ENCODE measurements at regions not wholly inside any gene's neighbourhood (a gene's known extent, or its start where the extent isn't known, plus 50 kb on each side); places are given as distances from the start of the nearest gene placed in this dataset.

DNA sequence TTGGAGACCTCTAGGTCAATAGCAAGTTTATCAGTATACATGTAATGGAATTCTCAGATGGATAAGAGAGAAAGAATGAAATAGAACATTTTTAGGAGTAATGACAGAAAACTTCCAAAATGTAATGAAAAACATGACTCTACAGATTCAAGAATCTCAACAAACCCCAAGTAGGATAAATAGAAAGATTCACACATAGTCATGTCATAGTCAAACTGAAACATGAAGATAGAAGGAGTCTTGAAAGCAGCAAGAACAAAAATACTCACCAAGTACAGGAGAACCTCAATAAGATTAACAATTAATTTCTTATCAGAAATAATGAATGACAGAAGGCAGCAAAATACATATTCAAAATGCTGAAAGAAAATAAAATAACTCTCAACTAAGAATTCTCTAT lies 164.5 kb downstream of the SPATA31D1 start:
- Histone ChIP-seq H3K4me3 (no peak overlapping the region), H3K9me3 (ENCODE audit: control insufficient read depth in 4 of 4, insufficient read depth in 3 of 4, low read length in 3 of 4) (no peaks in the 10 kb centered on the region), H3K4me1 (ENCODE audit: control insufficient read depth in 5 of 5, insufficient read depth in 5 of 5, low read length in 5 of 5) (peaks cover 0 to 29% (median 3%) of the 10 kb centered on the region in 5 donors), H3K27ac (ENCODE audit: low read depth in 1 of 2, low read length in 1 of 2) (no peak overlapping the region), H3K9ac (ENCODE audit: insufficient read depth in 1 of 2, low read length in 2 of 2) (no peak overlapping the region), H3K36me3 (ENCODE audit: control insufficient read depth in 4 of 4, insufficient read depth in 4 of 4, low read length in 4 of 4) (no peaks in the 10 kb centered on the region), H3K27me3 (ENCODE audit: control insufficient read depth in 3 of 3, insufficient read depth in 3 of 3, low read length in 2 of 3) (no peaks in the 10 kb centered on the region)
- TF ChIP-seq, protein P1, sequence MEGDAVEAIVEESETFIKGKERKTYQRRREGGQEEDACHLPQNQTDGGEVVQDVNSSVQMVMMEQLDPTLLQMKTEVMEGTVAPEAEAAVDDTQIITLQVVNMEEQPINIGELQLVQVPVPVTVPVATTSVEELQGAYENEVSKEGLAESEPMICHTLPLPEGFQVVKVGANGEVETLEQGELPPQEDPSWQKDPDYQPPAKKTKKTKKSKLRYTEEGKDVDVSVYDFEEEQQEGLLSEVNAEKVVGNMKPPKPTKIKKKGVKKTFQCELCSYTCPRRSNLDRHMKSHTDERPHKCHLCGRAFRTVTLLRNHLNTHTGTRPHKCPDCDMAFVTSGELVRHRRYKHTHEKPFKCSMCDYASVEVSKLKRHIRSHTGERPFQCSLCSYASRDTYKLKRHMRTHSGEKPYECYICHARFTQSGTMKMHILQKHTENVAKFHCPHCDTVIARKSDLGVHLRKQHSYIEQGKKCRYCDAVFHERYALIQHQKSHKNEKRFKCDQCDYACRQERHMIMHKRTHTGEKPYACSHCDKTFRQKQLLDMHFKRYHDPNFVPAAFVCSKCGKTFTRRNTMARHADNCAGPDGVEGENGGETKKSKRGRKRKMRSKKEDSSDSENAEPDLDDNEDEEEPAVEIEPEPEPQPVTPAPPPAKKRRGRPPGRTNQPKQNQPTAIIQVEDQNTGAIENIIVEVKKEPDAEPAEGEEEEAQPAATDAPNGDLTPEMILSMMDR (IDR thresholded peaks at IDR 0.05; ENCODE audit: control extremely low read depth, extremely low read depth): no peak
- no peak for ATAC-seq (ENCODE audit: insufficient read depth, low FRiP score)
- DNase-seq: no peak

DNA sequence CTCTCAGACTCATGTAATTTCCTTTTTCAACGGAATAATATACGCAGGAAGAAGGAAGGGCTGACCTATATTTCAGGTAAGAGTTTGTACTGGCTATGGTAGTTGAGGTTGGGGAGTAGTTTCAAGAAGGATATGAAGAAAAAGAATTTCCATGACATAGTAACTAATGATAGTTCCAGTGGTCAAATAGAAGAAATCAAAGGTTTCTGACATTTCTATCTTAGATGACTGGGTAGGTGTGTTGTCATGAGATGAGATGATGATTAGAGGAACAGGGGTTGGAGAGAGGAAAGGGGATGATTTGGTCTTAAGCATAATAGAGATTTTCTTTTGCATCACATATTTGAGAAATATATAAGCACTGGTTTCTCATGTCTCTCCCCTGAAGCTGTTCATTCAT lies 166.0 kb downstream of the SPATA31D1 start:
- 82 to 88% methylated on average over 2 of the region's 2 CpGs for WGBS, 2 donors
- no peak for ATAC-seq (ENCODE audit: insufficient read depth, low FRiP score)
- H3K4me3 ChIP-seq: no peak overlapping the region

DNA sequence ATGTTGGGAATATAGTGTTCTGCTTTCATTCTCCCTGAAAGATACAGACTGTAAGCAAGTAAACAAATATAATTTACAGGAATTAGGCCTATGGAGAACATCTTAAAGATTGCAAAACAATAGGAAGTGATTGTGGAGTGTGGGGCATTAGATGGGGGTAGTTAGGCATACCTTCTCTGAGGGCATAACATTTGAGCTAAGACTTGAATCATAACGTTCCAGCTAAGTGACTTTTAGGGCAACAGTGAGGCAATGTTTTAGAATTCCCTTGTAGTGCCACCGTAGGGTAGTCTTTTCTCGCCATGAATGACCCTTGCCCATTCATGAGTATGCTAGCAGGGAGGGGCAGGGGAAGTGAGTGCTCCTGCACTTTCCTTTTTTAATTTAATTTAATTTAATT lies 173.3 kb downstream of the SPATA31D1 start:
- Histone ChIP-seq H3K4me3 (no peak overlapping the region), H3K27ac (ENCODE audit: low read depth in 1 of 2, low read length in 1 of 2) (no peak overlapping the region), H3K9ac (ENCODE audit: insufficient read depth in 1 of 2, low read length in 2 of 2) (no peak overlapping the region), H3K4me1 (ENCODE audit: control insufficient read depth in 5 of 5, insufficient read depth in 5 of 5, low read length in 5 of 5) (no peaks in the 10 kb centered on the region), H3K9me3 (ENCODE audit: control insufficient read depth in 4 of 4, insufficient read depth in 3 of 4, low read length in 3 of 4) (peaks cover 0 to 2% (median 0%) of the 10 kb centered on the region in 4 donors), H3K36me3 (ENCODE audit: control insufficient read depth in 4 of 4, insufficient read depth in 4 of 4, low read length in 4 of 4) (no peaks in the 10 kb centered on the region), H3K27me3 (ENCODE audit: control insufficient read depth in 3 of 3, insufficient read depth in 3 of 3, low read length in 2 of 3) (no peaks in the 10 kb centered on the region)
- no peak for DNase-seq
- ATAC-seq (ENCODE audit: insufficient read depth, low FRiP score): no peak
- WGBS, 2 donors: 83 to 89% methylated on average over 3 of the region's 3 CpGs
- TF ChIP-seq, protein P1 (IDR thresholded peaks at IDR 0.05; ENCODE audit: control extremely low read depth, extremely low read depth): no peak

More for the DNA sequence above, 166.0 kb downstream of the SPATA31D1 start:
- Histone ChIP-seq H3K9me3 (ENCODE audit: control insufficient read depth in 4 of 4, insufficient read depth in 3 of 4, low read length in 3 of 4) (no peaks in the 10 kb centered on the region), H3K36me3 (ENCODE audit: control insufficient read depth in 4 of 4, insufficient read depth in 4 of 4, low read length in 4 of 4) (no peaks in the 10 kb centered on the region), H3K9ac (ENCODE audit: insufficient read depth in 1 of 2, low read length in 2 of 2) (no peak overlapping the region), H3K4me1 (ENCODE audit: control insufficient read depth in 5 of 5, insufficient read depth in 5 of 5, low read length in 5 of 5) (peaks cover 0 to 14% (median 0%) of the 10 kb centered on the region in 5 donors), H3K27ac (ENCODE audit: low read depth in 1 of 2, low read length in 1 of 2) (no peak overlapping the region), H3K27me3 (ENCODE audit: control insufficient read depth in 3 of 3, insufficient read depth in 3 of 3, low read length in 2 of 3) (no peaks in the 10 kb centered on the region)
- TF ChIP-seq, protein P1 (IDR thresholded peaks at IDR 0.05; ENCODE audit: control extremely low read depth, extremely low read depth): no peak
- no peak for DNase-seq

DNA sequence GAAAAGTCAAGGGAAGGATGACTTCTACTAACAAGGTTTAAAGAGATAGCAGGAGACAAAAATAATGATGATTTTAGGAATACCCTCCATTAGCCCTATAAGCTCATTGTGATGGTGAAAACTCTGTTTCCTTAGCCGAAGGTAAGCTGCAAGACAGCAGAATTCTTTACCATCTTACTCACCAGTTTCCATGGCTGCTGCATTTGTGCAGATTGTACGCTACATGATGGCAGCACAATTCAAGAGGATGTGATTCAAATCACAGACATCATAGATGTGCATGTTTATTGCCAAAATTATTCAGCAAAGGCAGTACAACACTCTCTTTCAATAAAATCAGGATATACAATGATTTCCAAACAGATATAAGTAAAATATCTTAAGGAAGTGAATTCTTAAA lies 175.6 kb downstream of the SPATA31D1 start:
- WGBS, 2 donors: 92 to 96% methylated on average over 2 of the region's 2 CpGs
- H3K36me3 ChIP-seq (ENCODE audit: control insufficient read depth in 4 of 4, insufficient read depth in 4 of 4, low read length in 4 of 4): no peaks in the 10 kb centered on the region
- H3K4me1 ChIP-seq (ENCODE audit: control insufficient read depth in 5 of 5, insufficient read depth in 5 of 5, low read length in 5 of 5): no peaks in the 10 kb centered on the region
- no peak overlapping the region for H3K9ac ChIP-seq (ENCODE audit: insufficient read depth in 1 of 2, low read length in 2 of 2)
- TF ChIP-seq, protein P1 (IDR thresholded peaks at IDR 0.05; ENCODE audit: control extremely low read depth, extremely low read depth): no peak
- no peak for DNase-seq
- no peaks in the 10 kb centered on the region for H3K27me3 ChIP-seq (ENCODE audit: control insufficient read depth in 3 of 3, insufficient read depth in 3 of 3, low read length in 2 of 3)
- no peak overlapping the region for H3K4me3 ChIP-seq
- H3K9me3 ChIP-seq (ENCODE audit: control insufficient read depth in 4 of 4, insufficient read depth in 3 of 4, low read length in 3 of 4): peaks cover 0 to 2% (median 0%) of the 10 kb centered on the region in 4 donors
- ATAC-seq (ENCODE audit: insufficient read depth, low FRiP score): no peak
- H3K27ac ChIP-seq (ENCODE audit: low read depth in 1 of 2, low read length in 1 of 2): no peak overlapping the region

Measured in lung (tissue), 11 donors.